ENCODE measurements at regions not wholly inside any gene's neighbourhood (a gene's known extent, or its start where the extent isn't known, plus 50 kb on each side); places are given as distances from the start of the nearest gene placed in this dataset.
"Not testable (repeated sequence)": the region's sequence is repeated elsewhere in the genome, so short reads cannot be mapped to it uniquely, and the experiment has no call there.

- no peak for DNase-seq (ENCODE audit: low read depth)
Observed at GRCh38 chr10:117748058-117748457, 205.5 kb downstream of the EMX2 start.

DNA sequence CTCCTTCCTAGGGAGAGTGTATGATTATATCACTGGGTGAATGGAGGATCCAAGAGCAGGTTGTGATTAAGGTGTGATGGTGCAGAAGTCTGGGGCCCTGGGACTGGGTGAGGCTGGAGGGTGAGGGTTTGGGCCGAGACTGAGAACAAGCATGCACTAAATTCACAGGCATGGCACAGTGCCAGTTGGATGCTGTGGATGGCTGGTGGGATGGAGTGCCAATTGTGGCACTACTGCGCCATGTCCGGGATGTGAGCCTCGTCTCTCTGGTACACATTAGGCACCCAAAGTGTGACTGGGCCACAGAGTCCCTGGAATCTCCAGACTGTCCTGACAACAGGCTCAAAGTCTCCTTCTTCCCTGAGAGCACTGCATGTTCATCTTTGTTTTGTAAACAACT is 208.1 kb downstream of the EMX2 start:
- DNase-seq (ENCODE audit: low read depth), result no peak

DNA sequence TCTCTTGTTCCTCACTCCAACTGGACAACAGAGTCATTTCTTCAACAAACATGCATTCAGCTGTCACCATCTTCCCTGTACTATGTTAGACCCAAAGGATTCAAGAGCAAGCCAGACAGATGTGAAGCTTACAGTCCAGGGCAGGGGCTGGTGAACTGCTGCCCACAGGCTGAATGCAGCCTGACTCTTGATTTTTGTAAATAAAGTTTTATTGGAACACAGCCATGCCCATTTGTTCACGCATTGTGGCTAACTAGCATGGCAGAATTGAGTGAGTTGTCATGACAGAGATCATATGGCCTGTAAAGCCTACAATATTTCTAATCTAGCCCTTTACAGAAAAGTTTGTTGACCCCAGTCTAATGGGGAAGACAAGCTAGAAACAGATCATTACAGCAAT is 208.7 kb downstream of the EMX2 start:
- DNase-seq (ENCODE audit: low read depth), result no peak

DNA sequence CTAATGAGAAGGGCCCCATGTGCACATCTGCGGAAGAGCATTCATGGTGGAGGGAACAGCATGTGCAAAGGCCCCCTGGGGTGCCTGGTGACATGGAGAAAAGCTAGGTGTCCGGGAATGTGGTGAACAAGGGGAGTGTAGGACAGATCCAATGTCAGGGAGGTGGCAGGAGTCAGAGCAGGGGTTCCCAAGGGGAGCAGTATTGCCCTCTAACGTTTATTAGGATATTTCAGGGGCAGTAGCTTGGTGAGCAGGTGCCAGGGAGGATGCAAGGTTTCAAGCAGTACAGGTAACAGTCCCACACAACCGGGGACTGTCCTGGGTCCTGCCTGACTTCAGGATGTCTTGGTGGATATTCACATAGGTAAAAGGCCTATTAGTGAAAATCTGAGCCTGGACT is 209.6 kb downstream of the EMX2 start:
- DNase-seq (ENCODE audit: low read depth), result no peak

DNA sequence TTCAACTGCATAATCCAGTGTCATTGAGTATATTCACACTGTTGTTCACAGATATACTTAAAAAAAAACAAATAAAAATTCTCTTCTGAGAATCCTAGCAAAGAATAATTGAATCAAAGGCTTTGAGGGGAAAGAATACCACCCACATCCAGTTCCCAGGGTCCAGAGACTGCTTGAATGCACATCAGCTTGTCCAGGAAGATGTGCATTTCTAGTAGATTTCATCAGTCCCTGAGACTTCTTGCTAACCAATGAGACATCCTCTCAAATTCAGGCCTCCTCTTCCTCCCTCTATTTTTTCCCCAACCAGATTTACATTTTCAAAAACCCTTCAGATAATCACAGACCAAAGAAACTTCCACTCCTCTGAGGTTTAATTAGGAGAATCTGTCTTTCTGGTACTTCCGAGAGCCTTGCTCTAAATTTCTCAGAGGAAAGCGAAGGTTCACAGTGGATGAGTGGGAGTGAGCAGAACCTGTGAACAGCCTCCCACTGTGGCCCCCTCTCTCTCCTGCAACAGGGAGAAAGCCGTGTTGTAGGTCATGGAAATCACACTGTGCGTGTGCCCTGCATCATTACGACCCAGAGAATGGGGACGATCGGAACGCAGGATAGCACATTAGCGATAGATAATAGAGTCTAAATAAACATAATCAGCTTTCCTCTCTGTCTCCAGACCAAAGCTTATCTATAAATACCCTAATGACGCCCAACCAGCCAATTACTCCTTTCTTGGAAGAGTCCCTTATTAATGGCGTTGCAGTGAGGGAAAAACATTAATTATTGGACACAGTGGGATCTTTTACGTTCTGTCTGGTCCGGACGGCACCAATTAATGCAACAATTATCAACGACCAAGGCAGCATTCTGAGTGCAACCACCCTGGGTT is 212.5 kb downstream of the EMX2 start:
- no peak for DNase-seq (ENCODE audit: low read depth)

- no peak for DNase-seq (ENCODE audit: low read depth)
Observed at GRCh38 chr10:117755659-117756014, 213.1 kb downstream of the EMX2 start.

- no peak for DNase-seq (ENCODE audit: low read depth)
Observed at GRCh38 chr10:117757086-117757720, 214.7 kb downstream of the EMX2 start.

DNA sequence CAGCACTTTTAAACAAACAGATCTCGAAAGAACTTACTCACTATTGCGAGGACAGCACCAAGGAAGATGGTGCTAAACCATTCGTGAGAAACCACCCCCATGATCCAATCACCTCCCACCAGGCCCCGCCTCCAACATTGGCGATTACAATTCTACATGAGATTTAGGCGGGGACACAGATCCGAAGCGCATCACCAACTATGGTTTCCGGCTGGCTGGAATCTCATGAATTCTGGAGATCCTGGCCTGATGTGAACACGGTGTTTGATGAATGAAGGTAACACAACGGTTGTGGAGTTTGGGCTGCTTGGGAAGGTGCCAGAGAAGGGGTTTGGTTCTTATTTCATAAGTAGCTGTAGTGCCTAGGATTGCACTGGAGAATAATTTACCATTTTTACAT is 216.7 kb downstream of the EMX2 start:
- no peak for DNase-seq (ENCODE audit: low read depth)

- no peak for DNase-seq (ENCODE audit: low read depth)
Observed at GRCh38 chr10:117761695-117762094, 219.1 kb downstream of the EMX2 start.

DNA sequence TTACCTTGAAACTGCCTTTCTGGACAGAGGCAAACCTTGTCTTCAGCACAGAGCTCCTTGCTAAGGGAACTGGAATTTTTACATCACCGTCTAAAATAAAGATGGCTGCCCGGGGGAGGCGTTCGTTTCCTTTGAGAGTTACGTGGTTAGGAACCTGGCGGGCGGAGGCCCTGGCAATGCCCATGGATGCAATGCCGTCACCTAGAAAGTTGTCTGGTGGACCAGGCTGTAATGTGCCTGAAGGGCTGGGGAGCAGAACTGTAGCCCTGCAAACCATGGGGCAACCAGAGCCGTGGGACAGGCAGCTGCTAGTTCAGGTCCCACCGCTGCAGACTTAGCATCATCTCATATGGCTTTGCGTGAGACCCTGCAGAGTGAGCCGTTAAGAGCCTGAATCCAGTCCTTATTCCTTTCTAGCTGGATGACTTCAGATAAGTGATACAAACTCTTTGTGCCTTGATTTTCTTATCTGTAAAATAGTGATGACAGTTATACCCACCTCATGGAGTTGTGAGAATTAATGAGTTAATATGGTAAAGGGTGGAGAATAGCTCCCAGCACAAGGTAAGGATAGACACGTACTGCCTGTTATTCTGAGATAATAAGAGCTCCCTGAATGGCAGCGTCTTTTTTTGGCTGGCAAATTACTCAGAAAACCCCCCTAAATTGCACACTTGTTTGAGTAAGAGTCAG is 219.7 kb downstream of the EMX2 start:
- no peak for DNase-seq (ENCODE audit: low read depth)

DNA sequence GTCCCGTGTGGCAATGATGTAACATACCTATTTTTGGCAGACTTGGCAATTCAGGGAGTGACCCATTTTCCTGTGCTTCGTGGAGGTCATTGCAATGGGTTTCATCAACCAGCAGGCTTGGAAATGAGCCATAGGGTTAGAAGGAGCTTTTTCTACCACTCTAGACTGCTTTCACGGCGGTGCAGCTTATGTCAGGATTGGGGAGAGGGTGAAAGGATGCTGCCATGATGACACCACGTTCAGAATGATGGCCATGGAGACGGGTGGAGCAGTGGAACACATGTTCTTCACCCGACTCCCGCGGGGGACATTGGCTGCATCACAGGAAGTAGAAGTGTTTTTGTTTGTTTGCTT is 220.2 kb downstream of the EMX2 start:
- no peak for DNase-seq (ENCODE audit: low read depth)

- no peak for DNase-seq (ENCODE audit: low read depth)
Observed at GRCh38 chr10:117763528-117763927, 221.0 kb downstream of the EMX2 start.

DNA sequence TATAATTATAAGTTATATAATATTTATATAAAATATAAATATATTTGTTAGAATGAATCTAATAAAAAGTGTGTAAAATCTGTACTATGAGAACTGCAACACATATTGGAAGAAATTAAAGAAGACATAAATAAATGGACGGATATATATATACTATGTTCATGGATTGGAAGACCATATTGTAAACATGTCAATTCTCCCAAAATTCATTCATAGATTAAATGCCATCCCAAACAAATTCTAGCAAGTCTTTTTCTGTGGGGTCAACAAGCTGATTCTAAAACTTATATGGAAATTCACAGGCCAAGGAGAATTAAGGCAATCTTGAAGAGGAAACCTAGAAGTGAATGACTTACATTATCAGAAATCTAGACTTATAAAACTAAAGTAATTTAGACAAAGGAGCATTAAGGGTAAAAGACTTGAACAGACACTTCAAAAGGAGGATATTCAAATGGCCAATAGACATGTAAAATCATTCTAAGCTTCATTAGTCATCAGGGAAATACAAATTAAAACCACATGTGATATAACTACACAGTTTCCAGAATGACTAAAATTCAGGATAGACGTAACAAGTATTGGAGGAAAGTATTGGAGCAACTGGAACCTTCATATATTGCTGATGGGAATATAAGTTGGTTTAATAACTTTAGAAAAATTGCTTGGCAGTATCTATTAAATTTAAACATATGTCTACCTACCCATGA is 225.9 kb downstream of the EMX2 start:
- no peak for DNase-seq (ENCODE audit: low read depth)

DNA sequence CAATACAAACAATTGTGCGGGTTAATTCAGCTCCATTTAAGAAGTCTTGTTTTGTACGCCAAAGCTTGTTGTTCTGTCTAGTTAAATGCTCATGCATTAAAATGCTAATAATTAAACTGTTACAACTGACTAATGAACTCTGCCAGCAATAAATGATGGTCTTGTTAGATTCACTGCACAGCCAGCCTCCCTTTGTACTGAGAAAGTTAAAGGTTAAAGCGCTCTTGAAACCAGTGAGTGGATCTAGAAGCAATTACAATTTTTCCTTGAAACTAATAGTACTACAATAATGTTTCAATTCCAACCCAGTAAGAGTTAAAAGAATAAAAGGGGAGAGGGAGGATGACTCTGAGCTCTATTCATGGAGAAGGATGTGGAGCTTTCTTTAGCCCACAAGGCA is 233.0 kb downstream of the EMX2 start:
- no peak for DNase-seq (ENCODE audit: low read depth)

- not testable (repeated sequence) for DNase-seq (ENCODE audit: low read depth)
Observed at GRCh38 chr10:117777222-117777621, 234.7 kb downstream of the EMX2 start.

DNA sequence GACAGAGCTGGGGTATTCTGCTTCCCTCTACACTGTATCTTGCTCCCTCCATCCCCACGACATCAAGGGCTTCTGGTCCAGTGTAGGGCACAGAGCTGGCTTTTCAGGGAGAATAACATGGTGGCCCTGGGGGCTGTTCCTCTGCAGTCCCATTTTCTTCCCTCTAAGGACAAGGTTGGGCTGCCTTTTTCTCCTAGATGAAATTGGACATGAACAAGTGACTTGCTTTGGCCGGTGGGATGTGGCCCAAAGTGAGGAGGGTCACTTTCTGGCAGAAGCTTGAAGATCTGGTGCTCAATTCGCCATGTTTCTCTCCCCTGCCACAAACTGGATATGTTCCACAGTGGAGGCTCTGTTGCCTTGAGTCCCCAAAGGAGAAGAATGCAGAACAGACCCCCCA is 235.7 kb downstream of the EMX2 start:
- DNase-seq (ENCODE audit: low read depth), result no peak

GRCh38 chr10:117780411-117780810 is 237.9 kb downstream of the EMX2 start:
- no peak for DNase-seq (ENCODE audit: low read depth)

- no peak for DNase-seq (ENCODE audit: low read depth)
Observed at GRCh38 chr10:117781216-117781831, 238.8 kb downstream of the EMX2 start.

GRCh38 chr10:117782276-117782675 is 239.7 kb downstream of the EMX2 start:
- no peak for DNase-seq (ENCODE audit: low read depth)

GRCh38 chr10:117783698-117784395 is 241.3 kb downstream of the EMX2 start:
- DNase-seq (ENCODE audit: low read depth), result no peak

DNA sequence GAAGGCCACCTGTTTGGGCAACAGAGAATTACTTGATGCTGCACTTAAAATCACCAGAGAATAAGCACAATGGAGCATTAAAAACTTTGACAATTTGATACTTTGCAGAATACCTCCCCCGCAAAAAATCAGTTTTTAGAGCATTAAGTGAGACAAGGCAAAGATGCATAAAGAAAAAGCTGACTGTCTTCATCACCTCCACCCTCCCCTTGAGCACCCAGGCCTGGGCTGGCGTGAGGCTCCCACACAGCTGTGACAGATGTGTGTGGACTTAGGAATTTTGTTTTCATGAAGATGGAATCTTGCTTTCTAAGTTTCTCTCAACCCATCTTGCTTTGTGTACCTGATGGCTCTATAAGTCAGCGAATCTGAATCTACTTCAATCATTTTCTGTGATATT is 242.2 kb downstream of the EMX2 start:
- no peak for DNase-seq (ENCODE audit: low read depth)

Measured in LHCN-M2 (cell line).